Esophagus squamous epithelium (tissue), 4 donors: ENCODE measurements at regions not wholly inside any gene's neighbourhood (a gene's known extent, or its start where the extent isn't known, plus 50 kb on each side); places are given as distances from the start of the nearest gene placed in this dataset.

Source experiments
- POLR2A ChIP-seq, 4 donors: fragments of 450-650 bp; IDR thresholded peaks; one replicate each; pipeline ENCODE4 v1.6.1; 2017; ENCODE audit warnings: antibody characterized with exemption in 4 of 4, mild to moderate bottlenecking in 4 of 4, moderate library complexity in 3 of 4
- TF ChIP-seq, protein P1 (sequence below), 6 experiments: fragments of 450-650 bp in 4 of 6; fragments of 200-600 bp in 2 of 6; sonication (generic) in 2 of 6; IDR thresholded peaks; one replicate each; pipeline ENCODE4 v1.5.1; 2016 to 2019; ENCODE audit warnings: antibody characterized with exemption in 6 of 6, mild to moderate bottlenecking in 4 of 6, moderate library complexity in 4 of 6

DNA sequence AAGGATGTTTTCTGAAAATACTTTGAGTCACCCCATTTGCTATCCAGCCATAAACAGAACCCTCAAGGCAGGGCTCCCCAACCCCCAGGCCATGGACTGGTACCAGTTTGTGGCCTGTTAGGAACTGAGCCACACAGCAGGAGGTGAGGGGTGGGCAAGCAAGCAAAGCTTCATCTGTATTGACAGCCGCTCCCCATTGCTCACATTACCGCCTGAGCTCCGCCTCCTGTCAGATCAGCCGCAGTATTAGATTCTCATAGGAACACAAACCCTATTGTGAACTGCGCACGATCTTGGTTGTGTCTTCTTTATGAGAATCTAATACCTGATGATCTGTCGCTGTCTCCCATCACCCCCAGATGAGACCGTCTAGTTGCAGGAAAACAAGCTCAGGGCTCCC is 543.8 kb downstream of the CBLN4 start:
- no peak for TF ChIP-seq POLR2A (IDR thresholded peaks at IDR 0.05)
- TF ChIP-seq, protein P1, sequence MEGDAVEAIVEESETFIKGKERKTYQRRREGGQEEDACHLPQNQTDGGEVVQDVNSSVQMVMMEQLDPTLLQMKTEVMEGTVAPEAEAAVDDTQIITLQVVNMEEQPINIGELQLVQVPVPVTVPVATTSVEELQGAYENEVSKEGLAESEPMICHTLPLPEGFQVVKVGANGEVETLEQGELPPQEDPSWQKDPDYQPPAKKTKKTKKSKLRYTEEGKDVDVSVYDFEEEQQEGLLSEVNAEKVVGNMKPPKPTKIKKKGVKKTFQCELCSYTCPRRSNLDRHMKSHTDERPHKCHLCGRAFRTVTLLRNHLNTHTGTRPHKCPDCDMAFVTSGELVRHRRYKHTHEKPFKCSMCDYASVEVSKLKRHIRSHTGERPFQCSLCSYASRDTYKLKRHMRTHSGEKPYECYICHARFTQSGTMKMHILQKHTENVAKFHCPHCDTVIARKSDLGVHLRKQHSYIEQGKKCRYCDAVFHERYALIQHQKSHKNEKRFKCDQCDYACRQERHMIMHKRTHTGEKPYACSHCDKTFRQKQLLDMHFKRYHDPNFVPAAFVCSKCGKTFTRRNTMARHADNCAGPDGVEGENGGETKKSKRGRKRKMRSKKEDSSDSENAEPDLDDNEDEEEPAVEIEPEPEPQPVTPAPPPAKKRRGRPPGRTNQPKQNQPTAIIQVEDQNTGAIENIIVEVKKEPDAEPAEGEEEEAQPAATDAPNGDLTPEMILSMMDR (IDR thresholded peaks at IDR 0.05), result no peak
